ENCODE measurements at regions not wholly inside any gene's neighbourhood (a gene's known extent, or its start where the extent isn't known, plus 50 kb on each side); places are given as distances from the start of the nearest gene placed in this dataset.

- H3K27me3 Mint-ChIP-seq: no peaks in the 10 kb centered on the region
- no peaks in the 10 kb centered on the region for H3K4me1 Mint-ChIP-seq
- no peaks in the 10 kb centered on the region for H3K36me3 Mint-ChIP-seq
- H3K4me3 Mint-ChIP-seq: no peak overlapping the region
- H3K9me3 Mint-ChIP-seq: no peaks in the 10 kb centered on the region
- H3K27ac Mint-ChIP-seq: no peak overlapping the region
Observed at GRCh38 chr7:34242391-34242790, 337.1 kb downstream of the BMPER start.

GRCh38 chr7:34245246-34245645 is 339.9 kb downstream of the BMPER start:
- H3K27ac Mint-ChIP-seq: no peak overlapping the region
- no peaks in the 10 kb centered on the region for H3K4me1 Mint-ChIP-seq
- H3K9me3 Mint-ChIP-seq: no peaks in the 10 kb centered on the region
- no peaks in the 10 kb centered on the region for H3K36me3 Mint-ChIP-seq
- no peak overlapping the region for H3K4me3 Mint-ChIP-seq
- H3K27me3 Mint-ChIP-seq: no peaks in the 10 kb centered on the region

- Mint-ChIP-seq H3K27me3 (no peaks in the 10 kb centered on the region), H3K36me3 (no peaks in the 10 kb centered on the region), H3K4me1 (no peaks in the 10 kb centered on the region), H3K27ac (no peak overlapping the region), H3K9me3 (no peaks in the 10 kb centered on the region), H3K4me3 (no peak overlapping the region)
Observed at GRCh38 chr7:34247468-34247867, 342.1 kb downstream of the BMPER start.

- Mint-ChIP-seq H3K27ac (no peak overlapping the region), H3K36me3 (no peaks in the 10 kb centered on the region), H3K27me3 (no peaks in the 10 kb centered on the region)
Observed at GRCh38 chr7:34249192-34249591, 343.9 kb downstream of the BMPER start.

GRCh38 chr7:34260279-34260678 is 354.9 kb downstream of the BMPER start:
- no peaks in the 10 kb centered on the region for H3K9me3 Mint-ChIP-seq
- no peak overlapping the region for H3K4me3 Mint-ChIP-seq
- no peaks in the 10 kb centered on the region for H3K27me3 Mint-ChIP-seq
- H3K27ac Mint-ChIP-seq: no peak overlapping the region
- no peaks in the 10 kb centered on the region for H3K36me3 Mint-ChIP-seq
- H3K4me1 Mint-ChIP-seq: no peaks in the 10 kb centered on the region

More at GRCh38 chr7:34249192-34249591, 343.9 kb downstream of the BMPER start:
- Mint-ChIP-seq H3K4me3 (no peak overlapping the region), H3K9me3 (no peaks in the 10 kb centered on the region), H3K4me1 (no peaks in the 10 kb centered on the region)

GRCh38 chr7:34263168-34263567 is 357.8 kb downstream of the BMPER start:
- Mint-ChIP-seq H3K4me1 (no peaks in the 10 kb centered on the region), H3K36me3 (no peaks in the 10 kb centered on the region), H3K4me3 (no peak overlapping the region), H3K27me3 (no peaks in the 10 kb centered on the region), H3K9me3 (no peaks in the 10 kb centered on the region), H3K27ac (no peak overlapping the region)

- H3K4me3 Mint-ChIP-seq: no peak overlapping the region
- no peak overlapping the region for H3K27ac Mint-ChIP-seq
- peaks cover 6% of the 10 kb centered on the region for H3K9me3 Mint-ChIP-seq
- H3K4me1 Mint-ChIP-seq: no peaks in the 10 kb centered on the region
- H3K36me3 Mint-ChIP-seq: no peaks in the 10 kb centered on the region
- H3K27me3 Mint-ChIP-seq: no peaks in the 10 kb centered on the region
Observed at GRCh38 chr7:34269084-34269483, 363.7 kb downstream of the BMPER start.

GRCh38 chr7:34275624-34276023 is 370.3 kb downstream of the BMPER start:
- H3K27me3 Mint-ChIP-seq: no peaks in the 10 kb centered on the region
- no peaks in the 10 kb centered on the region for H3K4me1 Mint-ChIP-seq

GRCh38 chr7:34277016-34277802 is 371.9 kb downstream of the BMPER start:
- Mint-ChIP-seq H3K27me3 (no peaks in the 10 kb centered on the region), H3K36me3 (no peaks in the 10 kb centered on the region), H3K4me1 (no peaks in the 10 kb centered on the region), H3K4me3 (no peak overlapping the region), H3K9me3 (no peaks in the 10 kb centered on the region), H3K27ac (no peak overlapping the region)

More at GRCh38 chr7:34275624-34276023, 370.3 kb downstream of the BMPER start:
- Mint-ChIP-seq H3K4me3 (no peak overlapping the region), H3K27ac (no peak overlapping the region), H3K9me3 (no peaks in the 10 kb centered on the region), H3K36me3 (no peaks in the 10 kb centered on the region)

GRCh38 chr7:34277803-34278199 is 372.5 kb downstream of the BMPER start:
- H3K4me1 Mint-ChIP-seq: no peaks in the 10 kb centered on the region
- H3K4me3 Mint-ChIP-seq: no peak overlapping the region
- no peaks in the 10 kb centered on the region for H3K27me3 Mint-ChIP-seq
- H3K27ac Mint-ChIP-seq: no peak overlapping the region
- no peaks in the 10 kb centered on the region for H3K9me3 Mint-ChIP-seq
- H3K36me3 Mint-ChIP-seq: no peaks in the 10 kb centered on the region

- no peak overlapping the region for H3K27ac Mint-ChIP-seq
- H3K4me3 Mint-ChIP-seq: no peak overlapping the region
Observed at GRCh38 chr7:34281260-34281659, 375.9 kb downstream of the BMPER start.

GRCh38 chr7:34282271-34282670 is 375.7 kb upstream of the NPSR1 start:
- Mint-ChIP-seq H3K9me3 (no peaks in the 10 kb centered on the region), H3K4me1 (no peaks in the 10 kb centered on the region), H3K27me3 (no peaks in the 10 kb centered on the region), H3K36me3 (no peaks in the 10 kb centered on the region), H3K4me3 (no peak overlapping the region), H3K27ac (no peak overlapping the region)

More at GRCh38 chr7:34281260-34281659, 375.9 kb downstream of the BMPER start:
- no peaks in the 10 kb centered on the region for H3K36me3 Mint-ChIP-seq
- H3K4me1 Mint-ChIP-seq: no peaks in the 10 kb centered on the region
- H3K9me3 Mint-ChIP-seq: no peaks in the 10 kb centered on the region
- H3K27me3 Mint-ChIP-seq: no peaks in the 10 kb centered on the region

- peaks cover 5% of the 10 kb centered on the region for H3K9me3 Mint-ChIP-seq
- no peak overlapping the region for H3K27ac Mint-ChIP-seq
- H3K36me3 Mint-ChIP-seq: no peaks in the 10 kb centered on the region
- no peak overlapping the region for H3K4me3 Mint-ChIP-seq
- no peaks in the 10 kb centered on the region for H3K4me1 Mint-ChIP-seq
- no peaks in the 10 kb centered on the region for H3K27me3 Mint-ChIP-seq
Observed at GRCh38 chr7:34296663-34297062, 361.4 kb upstream of the NPSR1 start.

GRCh38 chr7:34298492-34299013 is 359.5 kb upstream of the NPSR1 start:
- Mint-ChIP-seq H3K27ac (no peak overlapping the region), H3K4me1 (no peaks in the 10 kb centered on the region), H3K36me3 (no peaks in the 10 kb centered on the region), H3K27me3 (no peaks in the 10 kb centered on the region), H3K9me3 (peaks cover 5% of the 10 kb centered on the region), H3K4me3 (no peak overlapping the region)

GRCh38 chr7:34299066-34299465 is 359.0 kb upstream of the NPSR1 start:
- no peaks in the 10 kb centered on the region for H3K36me3 Mint-ChIP-seq
- H3K4me3 Mint-ChIP-seq: no peak overlapping the region
- peaks cover 5% of the 10 kb centered on the region for H3K9me3 Mint-ChIP-seq
- H3K27me3 Mint-ChIP-seq: no peaks in the 10 kb centered on the region
- no peaks in the 10 kb centered on the region for H3K4me1 Mint-ChIP-seq
- H3K27ac Mint-ChIP-seq: no peak overlapping the region

GRCh38 chr7:34307540-34307939 is 350.5 kb upstream of the NPSR1 start:
- H3K27ac Mint-ChIP-seq: no peak overlapping the region
- H3K36me3 Mint-ChIP-seq: no peaks in the 10 kb centered on the region
- peaks cover 5% of the 10 kb centered on the region for H3K9me3 Mint-ChIP-seq
- no peaks in the 10 kb centered on the region for H3K27me3 Mint-ChIP-seq
- H3K4me3 Mint-ChIP-seq: no peak overlapping the region
- no peaks in the 10 kb centered on the region for H3K4me1 Mint-ChIP-seq

- no peaks in the 10 kb centered on the region for H3K27me3 Mint-ChIP-seq
- no peak overlapping the region for H3K4me3 Mint-ChIP-seq
- H3K9me3 Mint-ChIP-seq: peaks cover 9% of the 10 kb centered on the region
- H3K36me3 Mint-ChIP-seq: no peaks in the 10 kb centered on the region
- H3K4me1 Mint-ChIP-seq: no peaks in the 10 kb centered on the region
- H3K27ac Mint-ChIP-seq: no peak overlapping the region
Observed at GRCh38 chr7:34308595-34308994, 349.4 kb upstream of the NPSR1 start.

All from activated naive CD4-positive, alpha-beta T cell treated with anti-CD3 and anti-CD28 coated beads, Interleukin-2, amount 50 U/mL, for 24 hours (primary cell).